DND-41 (cell line): ENCODE measurements at regions not wholly inside any gene's neighbourhood (a gene's known extent, or its start where the extent isn't known, plus 50 kb on each side); places are given as distances from the start of the nearest gene placed in this dataset.

Source experiments
- CTCF ChIP-seq: IDR thresholded peaks from 2 replicates; pipeline ENCODE4 v1.5.1; 2012; ENCODE audit warnings: borderline replicate concordance, low read length, moderate library complexity, mild to moderate bottlenecking; ENCODE audit not compliant: poor library complexity, severe bottlenecking; ENCODE audit errors: extremely low read depth
- EZH2 ChIP-seq: IDR thresholded peaks from 3 replicates; pipeline ENCODE4 v1.6.1; 2012; ENCODE audit warnings: borderline replicate concordance, low read depth, mild to moderate bottlenecking, moderate library complexity, low read length, inconsistent platforms; ENCODE audit not compliant: severe bottlenecking

- TF ChIP-seq CTCF, result no peak
- no peak for TF ChIP-seq EZH2
Observed at GRCh38 chr4:183837222-183837621, 67.9 kb upstream of the STOX2 start.
